ENCODE measurements at regions not wholly inside any gene's neighbourhood (a gene's known extent, or its start where the extent isn't known, plus 50 kb on each side); places are given as distances from the start of the nearest gene placed in this dataset.

- no peak for TF ChIP-seq CTCF (IDR thresholded peaks at IDR 0.05)
- no peak for DNase-seq
- Mint-ChIP-seq H3K4me1 (ENCODE audit: low read depth) (no peaks in the 10 kb centered on the region), H3K27me3 (ENCODE audit: insufficient read depth) (no peaks in the 10 kb centered on the region; the same call in 1 of the 2 replicates), H3K9me3 (peaks cover 58% of the 10 kb centered on the region), H3K4me3 (no peak overlapping the region), H3K36me3 (ENCODE audit: low read depth) (no peaks in the 10 kb centered on the region), H3K27ac (no peak overlapping the region)
These were observed 401.4 kb downstream of the MAFB start for GRCh38 chr20:40287683-40288082.

GRCh38 chr20:40286975-40287531 is 402.0 kb downstream of the MAFB start:
- Mint-ChIP-seq H3K4me1 (ENCODE audit: low read depth) (no peaks in the 10 kb centered on the region), H3K27me3 (ENCODE audit: insufficient read depth) (no peaks in the 10 kb centered on the region; the same call in 1 of the 2 replicates), H3K9me3 (peaks cover 59% of the 10 kb centered on the region), H3K36me3 (ENCODE audit: low read depth) (no peaks in the 10 kb centered on the region), H3K4me3 (no peak overlapping the region), H3K27ac (no peak overlapping the region)
- DNase-seq = no peak
- TF ChIP-seq CTCF (IDR thresholded peaks at IDR 0.05) = no peak

GRCh38 chr20:40284611-40285010 is 404.4 kb downstream of the MAFB start:
- DNase-seq = no peak
- peaks cover 4% of the 10 kb centered on the region; the same call in 1 of the 2 replicates for H3K36me3 Mint-ChIP-seq (ENCODE audit: low read depth)
- no peak overlapping the region for H3K27ac Mint-ChIP-seq
- TF ChIP-seq CTCF (IDR thresholded peaks at IDR 0.05) = no peak
- H3K27me3 Mint-ChIP-seq (ENCODE audit: insufficient read depth) = no peaks in the 10 kb centered on the region; the same call in 1 of the 2 replicates
- peaks cover 59% of the 10 kb centered on the region for H3K9me3 Mint-ChIP-seq
- H3K4me3 Mint-ChIP-seq = no peak overlapping the region
- no peaks in the 10 kb centered on the region for H3K4me1 Mint-ChIP-seq (ENCODE audit: low read depth)

GRCh38 chr20:40283689-40284088 is 405.3 kb downstream of the MAFB start:
- Mint-ChIP-seq H3K9me3 (peaks cover 56% of the 10 kb centered on the region), H3K27me3 (ENCODE audit: insufficient read depth) (no peaks in the 10 kb centered on the region; the same call in 1 of the 2 replicates), H3K4me3 (no peak overlapping the region), H3K27ac (no peak overlapping the region), H3K4me1 (ENCODE audit: low read depth) (no peaks in the 10 kb centered on the region), H3K36me3 (ENCODE audit: low read depth) (peaks cover 4% of the 10 kb centered on the region; the same call in 1 of the 2 replicates)
- DNase-seq = no peak
- no peak for TF ChIP-seq CTCF (IDR thresholded peaks at IDR 0.05)

GRCh38 chr20:40282941-40283340 is 406.1 kb downstream of the MAFB start:
- Mint-ChIP-seq H3K4me3 (no peak overlapping the region), H3K27ac (no peak overlapping the region), H3K36me3 (ENCODE audit: low read depth) (peaks cover 4% of the 10 kb centered on the region; the same call in 1 of the 2 replicates), H3K4me1 (ENCODE audit: low read depth) (no peaks in the 10 kb centered on the region), H3K9me3 (peaks cover 61% of the 10 kb centered on the region), H3K27me3 (ENCODE audit: insufficient read depth) (no peaks in the 10 kb centered on the region; the same call in 1 of the 2 replicates)
- no peak for DNase-seq
- no peak for TF ChIP-seq CTCF (IDR thresholded peaks at IDR 0.05)
